HL-60 (cell line): ENCODE measurements at regions not wholly inside any gene's neighbourhood (a gene's known extent, or its start where the extent isn't known, plus 50 kb on each side); places are given as distances from the start of the nearest gene placed in this dataset.

Experiments
- DNase-seq, 2 experiments: peaks; one replicate each; pipeline ENCODE4 v3.0.0-alpha.2; 2010 to 2020; ENCODE audit warnings: low read depth in 1 of 2, low spot score in 1 of 2
- H3K27ac ChIP-seq: fragments of 250-450 bp; sonication (Bioruptor Pico); replicated peaks from 2 replicates; pipeline ENCODE4 v1.5.1; 2020; ENCODE audit warnings: mild to moderate bottlenecking, moderate library complexity
- H3K27me3 ChIP-seq: fragments of 250-450 bp; sonication (Bioruptor Pico); 2 replicates; pipeline ENCODE4 v1.5.1; 2021; ENCODE audit warnings: mild to moderate bottlenecking, moderate library complexity; ENCODE audit not compliant: insufficient read depth, poor library complexity, severe bottlenecking
- H3K4me3 ChIP-seq: replicated peaks from 2 replicates; pipeline ENCODE4 v1.5.1; 2011; ENCODE audit warnings: mild to moderate bottlenecking, control low read depth, low read length; ENCODE audit not compliant: insufficient read depth
- GABPA ChIP-seq: IDR thresholded peaks from 2 replicates; pipeline ENCODE4 v1.6.1; 2012; ENCODE audit warnings: low read depth
- POLR2AphosphoS5 ChIP-seq: IDR thresholded peaks from 2 replicates; pipeline ENCODE4 v1.6.1; 2012; ENCODE audit warnings: low read depth
- SPI1 ChIP-seq: IDR thresholded peaks from 2 replicates; pipeline ENCODE4 v1.6.1; 2012; ENCODE audit warnings: low read depth, mild to moderate bottlenecking, borderline replicate concordance
- TF ChIP-seq, protein P1 (sequence below): IDR thresholded peaks from one replicate; pipeline ENCODE4 v1.5.1; 2011; ENCODE audit warnings: low read length, control low read depth, inconsistent platforms; ENCODE audit not compliant: insufficient read depth
- TF ChIP-seq, protein P2 (sequence below): IDR thresholded peaks from 2 replicates; pipeline ENCODE4 v1.6.1; 2012; ENCODE audit warnings: low read depth; ENCODE audit not compliant: insufficient replicate concordance

DNA sequence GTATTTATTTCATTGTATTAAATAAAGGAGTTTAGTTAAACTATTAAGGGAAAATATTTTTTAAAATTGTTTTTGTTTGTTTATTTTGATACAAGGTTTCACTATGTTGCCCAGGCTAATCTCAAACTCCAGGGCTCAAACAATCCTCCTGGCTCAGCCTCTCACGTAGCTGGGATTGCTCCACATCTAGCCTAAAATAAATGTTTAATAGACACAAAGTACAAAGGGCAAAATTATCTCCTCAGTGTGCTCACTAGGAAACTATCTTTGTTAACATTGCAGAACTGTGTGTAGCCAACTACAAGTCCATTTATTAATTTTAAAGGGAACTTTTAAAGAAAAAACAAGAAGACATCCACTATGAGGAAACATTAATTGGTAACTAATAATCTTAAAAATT lies 207.2 kb upstream of the PCDH17 start:
- Histone ChIP-seq H3K4me3 (no peak overlapping the region), H3K27ac (no peak overlapping the region), H3K27me3 (no peaks in the 10 kb centered on the region)
- TF ChIP-seq POLR2AphosphoS5: no peak
- no peak for DNase-seq

DNA sequence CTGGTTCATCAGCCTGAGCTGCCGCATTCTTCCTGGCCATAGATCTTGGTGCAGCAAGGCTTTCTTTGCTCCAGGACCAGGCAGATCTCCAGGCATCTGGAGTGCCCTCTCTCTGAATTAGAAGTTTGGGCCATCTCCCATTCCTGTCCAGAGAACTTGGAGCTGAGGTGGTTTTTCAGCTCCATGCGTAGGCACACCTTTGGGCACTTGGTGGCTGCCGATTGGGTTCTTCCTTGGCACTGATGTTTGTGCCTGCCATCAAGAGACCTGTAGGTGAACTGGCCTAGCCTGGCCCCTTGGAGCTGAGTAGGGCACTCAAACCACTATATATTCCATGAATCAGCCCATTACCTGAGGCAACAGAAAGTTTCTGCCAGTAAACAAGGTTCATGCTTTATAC lies 206.0 kb upstream of the PCDH17 start:
- TF ChIP-seq SPI1: no peak
- TF ChIP-seq, protein P1, sequence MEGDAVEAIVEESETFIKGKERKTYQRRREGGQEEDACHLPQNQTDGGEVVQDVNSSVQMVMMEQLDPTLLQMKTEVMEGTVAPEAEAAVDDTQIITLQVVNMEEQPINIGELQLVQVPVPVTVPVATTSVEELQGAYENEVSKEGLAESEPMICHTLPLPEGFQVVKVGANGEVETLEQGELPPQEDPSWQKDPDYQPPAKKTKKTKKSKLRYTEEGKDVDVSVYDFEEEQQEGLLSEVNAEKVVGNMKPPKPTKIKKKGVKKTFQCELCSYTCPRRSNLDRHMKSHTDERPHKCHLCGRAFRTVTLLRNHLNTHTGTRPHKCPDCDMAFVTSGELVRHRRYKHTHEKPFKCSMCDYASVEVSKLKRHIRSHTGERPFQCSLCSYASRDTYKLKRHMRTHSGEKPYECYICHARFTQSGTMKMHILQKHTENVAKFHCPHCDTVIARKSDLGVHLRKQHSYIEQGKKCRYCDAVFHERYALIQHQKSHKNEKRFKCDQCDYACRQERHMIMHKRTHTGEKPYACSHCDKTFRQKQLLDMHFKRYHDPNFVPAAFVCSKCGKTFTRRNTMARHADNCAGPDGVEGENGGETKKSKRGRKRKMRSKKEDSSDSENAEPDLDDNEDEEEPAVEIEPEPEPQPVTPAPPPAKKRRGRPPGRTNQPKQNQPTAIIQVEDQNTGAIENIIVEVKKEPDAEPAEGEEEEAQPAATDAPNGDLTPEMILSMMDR: no peak
- TF ChIP-seq POLR2AphosphoS5: no peak
- TF ChIP-seq, protein P2, sequence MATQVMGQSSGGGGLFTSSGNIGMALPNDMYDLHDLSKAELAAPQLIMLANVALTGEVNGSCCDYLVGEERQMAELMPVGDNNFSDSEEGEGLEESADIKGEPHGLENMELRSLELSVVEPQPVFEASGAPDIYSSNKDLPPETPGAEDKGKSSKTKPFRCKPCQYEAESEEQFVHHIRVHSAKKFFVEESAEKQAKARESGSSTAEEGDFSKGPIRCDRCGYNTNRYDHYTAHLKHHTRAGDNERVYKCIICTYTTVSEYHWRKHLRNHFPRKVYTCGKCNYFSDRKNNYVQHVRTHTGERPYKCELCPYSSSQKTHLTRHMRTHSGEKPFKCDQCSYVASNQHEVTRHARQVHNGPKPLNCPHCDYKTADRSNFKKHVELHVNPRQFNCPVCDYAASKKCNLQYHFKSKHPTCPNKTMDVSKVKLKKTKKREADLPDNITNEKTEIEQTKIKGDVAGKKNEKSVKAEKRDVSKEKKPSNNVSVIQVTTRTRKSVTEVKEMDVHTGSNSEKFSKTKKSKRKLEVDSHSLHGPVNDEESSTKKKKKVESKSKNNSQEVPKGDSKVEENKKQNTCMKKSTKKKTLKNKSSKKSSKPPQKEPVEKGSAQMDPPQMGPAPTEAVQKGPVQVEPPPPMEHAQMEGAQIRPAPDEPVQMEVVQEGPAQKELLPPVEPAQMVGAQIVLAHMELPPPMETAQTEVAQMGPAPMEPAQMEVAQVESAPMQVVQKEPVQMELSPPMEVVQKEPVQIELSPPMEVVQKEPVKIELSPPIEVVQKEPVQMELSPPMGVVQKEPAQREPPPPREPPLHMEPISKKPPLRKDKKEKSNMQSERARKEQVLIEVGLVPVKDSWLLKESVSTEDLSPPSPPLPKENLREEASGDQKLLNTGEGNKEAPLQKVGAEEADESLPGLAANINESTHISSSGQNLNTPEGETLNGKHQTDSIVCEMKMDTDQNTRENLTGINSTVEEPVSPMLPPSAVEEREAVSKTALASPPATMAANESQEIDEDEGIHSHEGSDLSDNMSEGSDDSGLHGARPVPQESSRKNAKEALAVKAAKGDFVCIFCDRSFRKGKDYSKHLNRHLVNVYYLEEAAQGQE: no peak
- TF ChIP-seq GABPA: no peak
- H3K4me3 ChIP-seq: no peak overlapping the region
- no peak for DNase-seq
- H3K27me3 ChIP-seq: no peaks in the 10 kb centered on the region
- H3K27ac ChIP-seq: no peak overlapping the region

DNA sequence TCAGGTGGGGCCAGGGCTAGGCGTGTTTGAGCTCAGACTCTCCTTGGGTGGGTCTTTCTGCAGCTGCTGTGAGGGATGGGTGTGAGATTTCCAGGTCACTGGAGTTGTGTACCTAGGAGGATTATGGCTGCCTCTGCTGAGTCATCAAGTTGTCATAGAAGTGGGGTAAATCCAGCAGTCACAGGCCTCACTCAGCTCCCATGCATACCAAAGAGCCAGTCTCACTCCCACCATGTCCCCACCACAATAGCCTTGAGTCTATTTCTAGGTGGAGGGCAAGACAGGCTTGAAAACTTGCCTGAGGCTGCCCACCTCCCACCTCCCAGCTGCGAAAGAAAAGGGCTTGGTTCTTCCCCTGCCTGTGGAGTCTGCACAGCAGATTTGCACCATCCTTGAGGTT lies 194.0 kb upstream of the PCDH17 start:
- Histone ChIP-seq H3K27me3 (no peaks in the 10 kb centered on the region), H3K27ac (no peak overlapping the region), H3K4me3 (no peak overlapping the region)
- DNase-seq: no peak
- TF ChIP-seq, protein P1: no peak
- TF ChIP-seq SPI1 (no peak), POLR2AphosphoS5 (no peak), GABPA (no peak)
- TF ChIP-seq, protein P2: no peak

DNA sequence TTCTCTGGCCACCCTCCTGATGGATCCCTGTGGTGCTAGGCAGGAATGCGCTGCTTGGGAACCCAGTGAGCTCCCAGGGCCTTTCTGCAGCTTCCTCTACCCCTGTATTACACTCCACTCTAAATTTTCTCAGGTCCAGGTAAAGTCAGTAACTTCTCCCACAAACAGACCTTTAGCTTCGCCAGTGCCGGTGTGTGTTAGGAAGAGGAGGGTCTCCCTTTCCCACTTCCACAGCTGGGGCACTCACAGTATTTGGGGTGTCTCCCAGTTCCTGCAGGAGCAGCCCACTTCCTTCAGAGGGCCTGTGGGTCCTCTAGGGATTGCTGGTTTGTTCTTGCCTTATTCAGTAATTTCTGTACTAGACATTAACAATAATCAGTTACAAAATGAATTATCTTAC lies 193.5 kb upstream of the PCDH17 start:
- no peaks in the 10 kb centered on the region for H3K27me3 ChIP-seq
- no peak overlapping the region for H3K4me3 ChIP-seq
- TF ChIP-seq, protein P1: no peak
- TF ChIP-seq POLR2AphosphoS5 (no peak), GABPA (no peak), SPI1 (no peak)
- TF ChIP-seq, protein P2: no peak
- DNase-seq: no peak
- H3K27ac ChIP-seq: no peak overlapping the region
